GM18868 (cell line): ENCODE measurements at regions not wholly inside any gene's neighbourhood (a gene's known extent, or its start where the extent isn't known, plus 50 kb on each side); places are given as distances from the start of the nearest gene placed in this dataset.
"Not testable (repeated sequence)": the region's sequence is repeated elsewhere in the genome, so short reads cannot be mapped to it uniquely, and the experiment has no call there.

Source experiments
- ATAC-seq: cut with Tn5 transposase; IDR thresholded peaks from one replicate; pipeline ENCODE4 v1.9.1; 2021; ENCODE audit warnings: mild to moderate bottlenecking, moderate library complexity; ENCODE audit not compliant: unreplicated experiment

DNA sequence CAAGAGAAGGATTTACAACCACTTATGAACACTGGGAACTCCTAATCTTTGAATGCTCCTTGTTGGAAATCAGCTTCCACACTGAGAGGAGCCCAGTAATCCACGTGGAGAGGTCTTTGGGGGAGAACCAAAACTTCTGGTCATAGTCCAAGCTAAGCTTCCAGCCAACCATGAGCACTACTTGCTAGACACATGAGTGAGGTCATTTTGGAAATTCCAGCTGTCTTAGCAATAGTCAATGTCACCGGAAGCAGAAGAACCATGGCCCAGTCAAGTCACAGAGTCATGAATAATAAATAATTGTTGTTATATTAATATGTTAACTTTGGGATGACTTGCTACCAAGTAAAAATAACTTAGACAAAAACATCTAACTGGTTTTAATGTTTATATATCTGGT, 324.9 kb upstream of the SGCG start:
- no peak for ATAC-seq

- not testable (repeated sequence) for ATAC-seq
Observed at GRCh38 chr13:22858980-22859379, 321.8 kb upstream of the SGCG start.

DNA sequence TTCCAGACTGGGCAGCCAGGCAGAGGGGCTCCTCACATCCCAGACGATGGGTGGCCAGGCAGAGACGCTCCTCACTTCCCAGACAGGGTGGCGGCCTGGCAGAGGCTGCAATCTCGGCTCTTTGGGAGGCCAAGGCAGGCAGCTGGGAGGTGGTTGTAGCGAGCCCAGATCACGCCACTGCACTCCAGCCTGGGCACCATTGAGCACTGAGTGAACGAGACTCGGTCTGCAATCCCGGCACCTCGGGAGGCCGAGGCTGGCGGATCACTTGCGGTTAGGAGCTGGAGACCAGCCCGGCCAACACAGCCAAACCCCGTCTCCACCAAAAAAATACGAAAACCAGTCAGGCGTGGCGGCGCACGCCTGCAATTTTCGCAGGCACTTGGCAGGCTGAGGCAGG, 321.4 kb upstream of the SGCG start:
- not testable (repeated sequence) for ATAC-seq

DNA sequence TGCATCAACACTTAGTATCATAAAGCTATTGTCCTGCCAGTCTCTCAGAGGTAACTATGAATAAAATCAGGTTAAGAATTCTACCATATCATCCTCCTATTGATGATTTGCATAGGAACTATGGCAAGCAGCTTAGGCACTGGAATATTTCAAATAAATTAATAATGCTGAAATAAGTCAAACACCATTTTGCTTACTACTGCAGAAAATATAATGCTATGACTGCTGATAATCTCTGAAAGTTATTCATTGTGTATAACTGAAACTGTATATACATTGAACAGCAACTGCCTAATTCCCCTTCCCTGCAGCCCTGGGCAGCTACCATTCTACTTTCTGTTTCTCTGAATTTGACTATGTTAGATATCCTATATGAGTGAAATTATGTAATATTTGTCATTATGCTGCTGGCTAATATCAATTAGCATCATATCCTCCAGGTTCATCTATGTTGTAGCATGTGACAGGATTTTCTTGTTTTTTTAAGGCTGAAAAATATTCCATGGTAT, 318.8 kb upstream of the SGCG start:
- ATAC-seq, result no peak

GRCh38 chr13:22862478-22862877, 318.3 kb upstream of the SGCG start:
- no peak for ATAC-seq

DNA sequence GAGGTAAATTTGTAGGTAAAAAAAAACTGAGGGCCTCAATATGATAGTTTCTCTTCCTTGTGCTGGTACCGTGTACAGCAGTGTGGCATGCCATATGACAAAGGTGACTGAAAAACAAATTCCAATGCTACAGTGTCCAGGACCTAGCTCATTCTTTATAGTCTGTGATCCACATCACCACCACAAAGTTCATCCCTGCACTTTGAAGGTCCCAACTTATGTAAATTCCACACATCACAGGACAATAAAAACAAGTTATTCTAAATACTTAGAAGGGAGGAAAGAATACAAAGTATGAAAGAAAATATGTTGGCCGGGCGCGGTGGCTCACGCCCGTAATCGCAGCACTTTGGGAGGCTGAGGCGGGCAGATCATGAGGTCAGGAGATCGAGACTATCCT, 314.6 kb upstream of the SGCG start:
- no peak for ATAC-seq

DNA sequence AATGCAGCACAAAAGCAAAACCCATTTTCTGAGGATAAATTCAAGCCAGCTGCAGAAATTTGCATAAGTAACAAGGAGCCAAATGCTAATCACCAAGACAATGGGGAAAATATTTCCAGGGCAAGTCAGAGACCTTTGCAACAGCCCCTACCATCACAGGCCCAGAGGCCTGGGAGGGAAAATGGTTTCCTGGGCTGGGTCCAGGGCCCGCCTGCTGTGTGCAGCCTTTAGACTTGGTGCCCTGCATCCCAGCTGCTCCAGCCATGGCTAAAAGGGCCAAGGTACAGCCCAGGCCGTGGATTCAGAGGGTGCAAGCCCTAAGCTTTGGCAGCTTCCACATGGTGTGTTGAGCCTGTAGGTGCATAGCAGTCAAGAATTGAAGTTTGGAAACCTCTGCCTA, 309.5 kb upstream of the SGCG start:
- no peak for ATAC-seq

DNA sequence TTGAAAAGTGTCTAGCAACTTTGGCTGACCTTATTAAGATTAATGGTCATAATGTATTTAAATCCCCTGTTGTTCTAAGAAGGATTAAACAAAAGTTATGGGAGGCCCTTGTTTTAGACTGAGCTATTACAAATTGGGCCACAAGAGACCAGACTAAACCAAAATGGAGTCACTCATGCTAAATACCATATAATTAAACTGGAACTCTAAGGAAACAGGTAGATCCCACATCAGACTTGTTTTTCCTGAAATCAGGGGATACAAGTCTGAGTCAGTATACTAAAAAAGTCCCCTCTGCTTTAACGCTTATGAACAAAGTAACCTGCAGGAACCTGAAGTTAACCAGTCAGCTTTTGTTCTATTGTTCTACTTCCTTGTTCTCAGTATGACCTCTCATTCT, 305.9 kb upstream of the SGCG start:
- no peak for ATAC-seq

- ATAC-seq, result no peak
Observed at GRCh38 chr13:22877421-22877820, 303.4 kb upstream of the SGCG start.

GRCh38 chr13:22880741-22881720, 299.7 kb upstream of the SGCG start:
- no peak for ATAC-seq

GRCh38 chr13:22881721-22882608, 298.8 kb upstream of the SGCG start:
- not testable (repeated sequence) for ATAC-seq

DNA sequence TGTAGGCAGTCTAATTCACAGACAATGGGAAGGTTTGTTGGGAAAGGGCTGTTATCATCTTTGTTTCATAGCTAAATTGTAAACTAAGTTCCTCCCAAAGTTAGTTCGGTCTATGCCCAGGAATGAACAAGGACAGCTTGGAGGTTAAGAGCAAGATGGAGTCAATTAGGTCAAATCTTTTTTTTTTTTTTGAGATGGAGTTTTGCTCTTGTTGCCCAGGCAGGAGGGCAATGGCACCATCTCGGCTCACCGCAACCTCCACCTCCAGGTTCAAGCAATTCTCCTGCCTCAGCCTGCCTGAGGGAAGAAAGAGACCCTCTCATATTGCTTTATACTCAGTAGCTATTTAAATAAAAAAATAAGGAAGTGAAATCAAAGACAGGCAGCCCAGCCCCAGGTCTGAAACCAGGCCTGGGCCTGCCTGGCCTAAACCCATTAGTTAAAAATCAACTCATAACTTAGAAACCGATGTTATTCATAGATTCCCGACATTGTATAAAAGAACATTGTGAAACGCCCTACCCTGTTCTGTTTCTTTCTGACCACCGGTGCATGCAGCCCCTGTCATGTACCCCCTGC, 297.4 kb upstream of the SGCG start:
- ATAC-seq, result peak; percentile 85

DNA sequence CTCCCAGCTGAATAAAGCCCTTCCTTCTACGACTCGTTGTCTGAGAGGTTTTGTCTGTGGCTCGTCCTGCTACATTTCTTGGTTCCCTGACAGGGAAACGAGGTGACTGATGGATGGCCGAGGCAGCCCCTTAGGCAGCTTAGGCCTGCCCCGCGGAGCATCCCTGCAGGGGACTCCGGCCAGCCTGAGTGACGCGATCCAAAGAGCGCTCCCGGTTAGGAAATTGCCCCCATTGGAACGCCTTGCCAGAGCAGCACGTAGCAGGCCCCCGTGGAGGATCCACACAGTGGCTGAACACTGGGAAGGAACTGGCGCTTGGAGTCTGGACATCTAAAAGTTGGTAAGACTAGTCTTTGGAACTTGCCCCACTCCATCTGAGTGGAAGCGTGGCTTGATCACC, 296.8 kb upstream of the SGCG start:
- no peak for ATAC-seq

- not testable (repeated sequence) for ATAC-seq
Observed at GRCh38 chr13:22886061-22886460, 294.7 kb upstream of the SGCG start.

DNA sequence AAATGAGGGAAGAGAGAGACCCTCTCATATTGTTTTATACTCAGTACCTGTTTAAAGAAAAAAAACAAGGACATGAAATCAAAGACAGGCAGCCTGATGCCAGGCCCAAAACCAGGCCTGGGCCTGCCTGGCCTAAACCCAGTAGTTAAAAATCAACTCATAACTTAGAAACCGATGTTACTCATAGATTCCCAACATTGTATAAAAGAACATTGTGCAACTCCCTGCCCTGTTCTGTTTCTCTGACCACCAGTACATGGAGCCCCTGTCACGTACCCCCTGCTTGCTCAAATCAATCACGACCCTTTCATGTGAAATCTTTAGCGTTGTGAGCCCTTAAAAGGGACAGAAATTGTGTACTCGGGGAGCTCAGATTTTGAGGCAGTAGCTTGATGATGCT, 291.4 kb upstream of the SGCG start:
- ATAC-seq, result not testable (repeated sequence)

DNA sequence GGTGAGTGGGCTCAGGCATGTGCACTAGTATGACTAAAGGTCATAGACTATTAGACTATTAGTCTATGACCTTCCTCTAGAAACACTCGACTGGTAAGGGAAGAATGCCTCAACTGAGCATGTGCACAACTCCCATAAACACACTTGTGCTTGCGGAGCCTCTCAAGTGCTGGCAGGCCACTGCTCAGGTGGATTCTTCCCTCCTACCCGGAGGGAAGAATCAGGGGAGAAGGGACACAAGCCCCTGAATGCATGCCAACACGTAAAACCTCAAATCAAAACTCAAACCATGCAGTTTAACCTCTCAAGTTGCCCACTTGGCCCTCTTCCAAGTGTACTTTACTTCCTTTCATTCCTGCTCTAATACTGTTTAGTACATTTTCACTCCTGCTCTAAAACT, 287.6 kb upstream of the SGCG start:
- no peak for ATAC-seq

- ATAC-seq, result no peak
Observed at GRCh38 chr13:22893777-22894176, 287.0 kb upstream of the SGCG start.

GRCh38 chr13:22897571-22898314, 283.0 kb upstream of the SGCG start:
- no peak for ATAC-seq

- not testable (repeated sequence) for ATAC-seq
Observed at GRCh38 chr13:22900416-22900951, 280.3 kb upstream of the SGCG start.

DNA sequence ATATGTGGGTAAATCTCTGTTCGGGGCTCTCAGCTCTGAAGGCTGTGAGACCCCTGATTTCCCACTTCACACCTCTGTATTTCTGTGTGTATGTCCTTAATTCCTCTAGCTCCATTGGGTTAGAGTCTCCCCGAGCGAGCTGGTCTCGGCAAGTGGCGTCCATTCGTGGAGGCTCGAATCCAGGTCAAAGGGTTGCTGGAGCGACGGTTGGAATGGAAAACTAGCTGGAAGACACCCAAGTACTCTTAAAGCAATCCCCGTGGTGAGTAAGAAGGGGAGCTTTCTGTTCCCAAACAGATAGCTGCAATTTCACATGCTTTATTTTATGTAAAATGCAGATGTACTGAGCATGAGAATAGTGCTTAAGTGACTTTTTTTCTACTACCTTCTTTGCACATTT, 277.5 kb upstream of the SGCG start:
- ATAC-seq, result no peak
